ENCODE measurements at regions not wholly inside any gene's neighbourhood (a gene's known extent, or its start where the extent isn't known, plus 50 kb on each side); places are given as distances from the start of the nearest gene placed in this dataset.
"Not testable (repeated sequence)": the region's sequence is repeated elsewhere in the genome, so short reads cannot be mapped to it uniquely, and the experiment has no call there.

DNA sequence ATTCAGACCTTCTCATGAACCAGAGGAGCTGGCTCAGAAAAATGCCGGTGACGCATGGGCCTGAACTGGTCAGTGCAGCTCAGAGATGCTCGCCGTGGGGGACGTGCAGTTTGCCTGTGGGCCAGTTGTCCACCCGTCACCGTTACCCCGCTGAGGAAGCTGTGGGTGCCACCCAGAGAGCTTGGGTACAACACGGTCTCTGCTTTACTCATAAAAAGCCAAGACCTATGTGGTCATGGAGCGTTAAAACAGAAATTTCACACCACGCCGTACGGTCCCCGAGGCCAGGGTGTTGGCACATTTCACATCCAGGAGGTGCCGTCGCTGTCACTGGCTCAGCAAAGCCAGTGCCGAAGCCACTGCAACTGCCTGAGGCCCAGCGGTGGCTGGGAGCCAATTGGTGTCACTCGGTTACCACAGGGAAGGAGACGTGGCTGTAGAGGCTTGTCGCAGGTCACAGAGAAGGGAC is 120.9 kb downstream of the METRNL start:
- DNase-seq (peak in 7 of 10 donors; percentile 23 to 66 (median 42)), ATAC-seq (peak; percentile 55 to 62)
- H3K27me3 Mint-ChIP-seq, result no peaks in the 10 kb centered on the region
- no peaks in the 10 kb centered on the region for H3K9me3 Mint-ChIP-seq
- peaks cover 21 to 62% (median 35%) of the 10 kb centered on the region in 4 donors for H3K4me1 Mint-ChIP-seq
- POLR2A ChIA-PET, result interaction anchor here (0.6 kb wide), 1 partner anchor 442 kb away, joined by 7 read pairs; no protein-coding TSS in a partner anchor
- H3K27ac Mint-ChIP-seq, result peak overlapping the region; percentile 41 to 96 (median 88)
- peak overlapping the region; percentile 77 to 92 (median 87) for H3K4me3 Mint-ChIP-seq
- no peaks in the 10 kb centered on the region for H3K36me3 Mint-ChIP-seq

DNA sequence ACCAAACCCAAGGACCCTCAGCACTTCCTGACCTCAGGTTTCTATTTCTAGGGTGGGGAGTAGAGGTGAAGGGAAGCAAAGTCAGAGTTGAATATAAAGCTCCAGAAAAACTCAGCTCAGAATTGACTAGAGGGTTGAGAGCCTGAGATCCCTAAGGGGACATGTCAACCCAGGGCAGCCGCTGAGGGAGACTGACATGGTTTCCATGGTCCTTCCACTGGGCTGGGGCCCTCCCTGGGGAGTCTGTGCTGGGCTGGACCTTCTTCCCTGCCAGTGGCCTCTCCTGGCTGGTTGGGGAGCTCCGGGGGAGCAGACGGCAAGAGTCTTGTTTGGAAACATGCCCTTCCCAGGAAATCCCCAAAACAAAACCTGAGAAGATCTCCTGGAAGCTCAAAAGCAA is 121.3 kb downstream of the METRNL start:
- Mint-ChIP-seq H3K36me3 (no peaks in the 10 kb centered on the region), H3K27ac (peak overlapping the region; percentile 41 to 96 (median 85)), H3K9me3 (no peaks in the 10 kb centered on the region), H3K4me1 (peaks cover 21 to 62% (median 35%) of the 10 kb centered on the region in 4 donors), H3K27me3 (no peaks in the 10 kb centered on the region), H3K4me3 (peak overlapping the region in 9 of 10 donors; percentile 82 to 92 (median 87))
- ATAC-seq (peak in 1 of 2 donors; percentile 9), DNase-seq (peak in 1 of 10 donors; percentile 22)
- POLR2A ChIA-PET, result no interaction called here

DNA sequence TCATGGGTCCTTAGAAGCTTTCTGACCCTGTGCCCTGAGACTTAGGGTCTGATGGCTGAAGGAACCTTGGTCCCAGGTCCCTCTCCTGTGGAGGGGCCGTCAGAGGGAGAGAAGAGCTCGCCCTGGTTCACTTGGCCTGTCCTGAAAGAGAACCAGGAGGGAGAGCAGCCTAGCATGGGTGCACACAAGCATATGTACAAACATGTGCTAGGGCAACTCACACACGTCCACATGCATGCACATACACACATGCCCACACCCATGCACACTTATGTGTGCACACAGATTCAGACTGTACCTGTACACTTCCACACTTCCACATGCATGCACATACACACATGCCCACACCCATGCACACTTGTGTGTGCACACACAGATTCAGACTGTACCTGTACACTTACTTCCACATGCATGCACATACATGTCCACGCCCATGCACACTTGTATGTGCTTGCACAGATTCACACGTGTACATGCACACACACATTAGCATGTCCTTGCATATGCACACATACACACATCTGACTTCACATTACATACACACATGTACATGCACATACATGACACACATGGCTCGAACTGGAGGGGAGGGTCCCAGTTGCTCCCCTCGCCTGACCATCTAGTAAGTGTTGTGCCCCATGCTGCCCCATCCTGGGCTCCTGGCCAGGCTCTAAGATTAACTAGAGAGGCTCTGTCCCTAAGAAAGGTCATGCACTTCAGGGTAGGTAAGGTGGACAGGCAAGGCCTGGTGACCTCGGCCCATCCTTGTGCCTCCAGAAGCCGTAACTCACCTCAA is 122.0 kb downstream of the METRNL start:
- Mint-ChIP-seq H3K27me3 (no peaks in the 10 kb centered on the region), H3K4me1 (peaks cover 23 to 62% (median 35%) of the 10 kb centered on the region in 4 donors), H3K9me3 (no peaks in the 10 kb centered on the region), H3K27ac (peak overlapping the region in 4 of 10 donors; percentile 19 to 96 (median 72)), H3K4me3 (peak overlapping the region in 1 of 10 donors; percentile 12), H3K36me3 (no peaks in the 10 kb centered on the region)
- POLR2A ChIA-PET, result no interaction called here
- ATAC-seq, result no peak
- peak in 2 of 10 donors; percentile 0 to 15 for DNase-seq

DNA sequence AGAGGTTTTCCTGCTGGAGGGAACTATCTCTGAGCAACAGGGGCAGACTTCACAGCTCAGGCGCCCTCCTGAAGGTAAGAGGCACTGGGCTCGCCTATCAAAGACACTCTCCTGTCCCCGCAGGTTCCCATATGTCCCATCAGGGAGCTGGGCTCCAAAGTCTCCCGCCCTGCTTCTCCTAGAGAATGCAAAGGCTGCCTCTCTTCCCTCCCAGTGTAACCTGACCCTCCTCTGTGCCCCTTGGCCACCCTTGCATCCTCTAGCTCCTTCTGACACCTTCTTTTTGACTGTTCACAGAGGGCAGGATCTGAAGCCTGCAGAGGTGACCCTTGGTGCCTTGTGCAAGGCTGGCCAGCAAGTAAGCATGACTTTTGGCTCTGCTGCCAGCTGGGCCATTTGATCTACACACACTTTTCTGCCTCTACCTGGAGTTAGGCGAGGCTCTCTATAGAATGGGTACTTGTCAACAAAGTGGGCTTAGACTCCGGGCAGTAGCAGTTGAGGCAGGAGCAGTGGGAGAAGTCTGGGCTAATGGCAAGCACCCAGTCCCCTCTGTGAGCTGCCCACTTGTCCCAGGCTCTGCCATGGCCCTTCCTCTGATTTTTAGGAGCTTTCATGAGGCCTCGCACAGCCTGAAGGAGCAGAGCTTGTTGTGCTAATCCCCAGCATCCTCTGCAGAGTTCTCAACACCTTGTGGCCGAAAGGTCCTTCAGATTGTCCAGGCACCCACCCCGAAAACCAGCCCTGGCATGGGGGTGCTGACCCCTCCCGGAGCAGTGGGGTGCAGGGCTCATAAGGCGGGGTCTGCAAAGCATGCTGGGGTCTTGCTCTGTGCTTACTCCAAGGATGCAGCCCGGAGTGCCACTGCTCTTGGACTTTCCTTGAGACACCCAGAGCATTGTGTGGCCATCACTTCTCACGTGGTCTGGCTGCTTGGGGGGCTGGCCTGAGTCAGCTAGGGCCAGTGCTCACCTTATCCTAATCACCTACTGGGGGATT is 122.9 kb downstream of the METRNL start:
- no peak for ATAC-seq

DNA sequence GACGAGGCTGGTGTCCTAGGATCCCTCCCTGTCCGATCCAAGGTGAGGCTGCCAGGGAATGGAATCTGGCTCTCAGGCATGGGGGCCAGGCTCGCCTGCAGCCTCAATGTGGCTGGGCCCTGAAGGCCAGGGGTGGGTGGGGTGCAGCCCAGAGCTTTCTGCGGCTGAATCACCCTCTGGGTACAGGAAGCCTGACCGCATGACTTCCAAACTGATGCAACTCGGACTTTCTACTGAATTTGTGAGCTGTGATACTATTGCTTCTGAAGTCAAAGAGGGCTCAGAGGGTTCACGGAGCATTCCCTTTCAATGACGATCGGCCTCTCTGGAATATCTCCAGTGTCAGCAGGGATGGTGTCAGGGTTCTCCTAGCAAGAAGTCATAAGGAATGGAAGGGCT is 123.7 kb downstream of the METRNL start:
- H3K9me3 Mint-ChIP-seq, result no peaks in the 10 kb centered on the region
- peak in 1 of 10 donors; percentile 19 for DNase-seq
- H3K36me3 Mint-ChIP-seq, result no peaks in the 10 kb centered on the region
- ATAC-seq, result no peak
- POLR2A ChIA-PET, result no interaction called here
- H3K27ac Mint-ChIP-seq, result peak overlapping the region in 2 of 10 donors; percentile 20 to 75
- H3K4me3 Mint-ChIP-seq, result no peak overlapping the region
- no peaks in the 10 kb centered on the region for H3K27me3 Mint-ChIP-seq
- H3K4me1 Mint-ChIP-seq, result peaks cover 23 to 58% (median 35%) of the 10 kb centered on the region in 4 donors

More for the DNA sequence above, 122.9 kb downstream of the METRNL start:
- no peaks in the 10 kb centered on the region for H3K27me3 Mint-ChIP-seq
- H3K4me3 Mint-ChIP-seq, result peak overlapping the region in 1 of 10 donors; percentile 28
- peaks cover 23 to 62% (median 35%) of the 10 kb centered on the region in 4 donors for H3K4me1 Mint-ChIP-seq
- H3K9me3 Mint-ChIP-seq, result no peaks in the 10 kb centered on the region
- peak overlapping the region in 6 of 10 donors; percentile 16 to 80 (median 45) for H3K27ac Mint-ChIP-seq
- POLR2A ChIA-PET, result no interaction called here
- no peaks in the 10 kb centered on the region for H3K36me3 Mint-ChIP-seq
- peak in 1 of 10 donors; percentile 30 for DNase-seq

DNA sequence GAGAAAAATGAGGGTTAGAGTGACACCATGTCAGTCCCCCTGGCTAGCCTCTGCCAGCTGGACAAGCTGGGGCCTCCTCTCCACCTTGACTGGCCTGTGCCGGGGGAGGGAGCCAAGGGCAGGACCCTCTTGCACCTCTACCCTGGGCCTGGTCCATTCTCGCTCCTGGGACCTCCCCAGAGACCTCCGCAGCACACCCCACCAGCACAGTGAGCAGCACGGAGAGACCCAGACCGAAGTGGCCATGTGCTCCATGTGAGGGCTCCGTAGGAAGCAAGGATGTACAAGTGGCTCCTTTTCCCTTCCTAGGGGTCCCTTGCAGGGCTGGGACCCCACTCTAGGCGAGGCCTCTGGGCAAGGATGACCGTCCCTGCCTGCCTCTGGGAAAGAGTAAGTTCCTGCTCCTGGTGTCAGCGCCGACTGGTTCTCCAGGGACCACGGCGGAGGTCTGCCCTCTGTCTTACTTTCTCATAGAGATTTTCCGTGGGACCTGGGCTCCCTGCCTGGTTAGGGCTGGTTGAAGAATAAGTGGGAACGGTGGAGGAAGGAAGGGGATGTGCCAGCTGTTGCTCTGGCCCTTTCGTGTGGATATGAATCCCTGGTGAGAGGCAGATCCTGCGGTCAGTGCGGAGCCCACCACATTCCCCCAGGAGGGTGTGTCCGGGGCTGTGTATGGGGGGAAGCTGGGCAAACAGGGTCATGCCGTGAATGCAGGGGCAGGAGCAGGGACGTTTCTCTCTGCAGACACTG is 124.2 kb downstream of the METRNL start:
- POLR2A ChIA-PET, result no interaction called here
- H3K4me3 Mint-ChIP-seq, result no peak overlapping the region
- no peaks in the 10 kb centered on the region for H3K27me3 Mint-ChIP-seq
- peaks cover 23 to 56% (median 32%) of the 10 kb centered on the region in 4 donors for H3K4me1 Mint-ChIP-seq
- no peaks in the 10 kb centered on the region for H3K36me3 Mint-ChIP-seq
- H3K27ac Mint-ChIP-seq, result peak overlapping the region in 6 of 10 donors; percentile 2 to 75 (median 30)
- ATAC-seq (no peak), DNase-seq (peak in 2 of 10 donors; percentile 14 to 46)
- H3K9me3 Mint-ChIP-seq, result no peaks in the 10 kb centered on the region

DNA sequence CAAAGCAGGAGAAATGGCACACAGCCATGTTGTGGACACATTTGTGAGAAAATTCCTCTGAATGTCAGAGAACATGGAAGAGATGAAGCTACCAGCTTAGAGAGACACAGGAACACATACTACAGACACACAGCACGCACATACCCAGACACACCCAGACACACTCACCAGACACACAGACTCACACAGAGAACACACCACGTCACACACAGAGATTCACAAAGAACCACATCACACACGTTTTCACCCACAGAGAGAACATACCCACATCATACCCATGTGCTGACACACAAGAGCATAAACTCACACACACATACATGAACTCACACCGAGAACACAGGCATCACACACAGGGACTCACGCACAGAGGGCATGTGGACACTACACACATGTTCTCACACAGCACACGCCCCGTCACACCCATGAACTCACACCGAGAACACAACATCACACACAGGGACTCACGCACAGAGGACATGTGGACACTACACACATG is 124.9 kb downstream of the METRNL start:
- Mint-ChIP-seq H3K27ac (peak overlapping the region in 7 of 10 donors; percentile 1 to 58 (median 36)), H3K36me3 (no peaks in the 10 kb centered on the region), H3K27me3 (no peaks in the 10 kb centered on the region), H3K4me3 (peak overlapping the region in 1 of 10 donors; percentile 1), H3K4me1 (peaks cover 19 to 51% (median 26%) of the 10 kb centered on the region in 4 donors), H3K9me3 (no peaks in the 10 kb centered on the region)
- no peak for ATAC-seq
- DNase-seq, result peak in 2 of 10 donors; percentile 3 to 32
- POLR2A ChIA-PET, result no interaction called here

DNA sequence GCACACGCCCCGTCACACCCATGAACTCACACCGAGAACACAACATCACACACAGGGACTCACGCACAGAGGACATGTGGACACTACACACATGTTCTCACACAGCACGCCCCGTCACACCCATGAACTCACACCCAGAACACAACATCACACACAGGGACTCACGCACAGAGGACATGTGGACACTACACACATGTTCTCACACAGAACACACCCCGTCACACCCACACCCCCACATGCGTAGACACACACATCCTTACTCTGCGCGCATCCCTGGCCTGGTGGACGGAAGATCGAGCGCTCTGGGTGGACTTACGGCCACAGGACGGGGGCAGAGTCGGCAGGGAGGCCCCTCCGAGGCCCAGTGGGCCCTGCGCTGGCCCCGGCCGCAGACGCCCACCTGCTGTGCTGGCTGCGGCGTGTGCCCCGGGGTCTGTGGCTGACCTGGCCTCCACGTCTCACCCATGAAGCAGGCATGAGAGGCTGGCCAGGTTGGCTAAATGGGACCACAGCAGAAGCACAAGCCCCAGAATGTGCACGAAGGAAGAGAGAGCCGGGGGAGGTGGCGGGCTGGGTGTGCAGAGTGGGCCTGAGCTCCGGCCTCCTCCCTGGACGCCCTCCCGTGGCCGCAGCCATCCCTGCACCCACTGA is 125.5 kb downstream of the METRNL start:
- POLR2A ChIA-PET, ATAC-seq, H3K9me3 Mint-ChIP-seq, H3K4me3 Mint-ChIP-seq, H3K36me3 Mint-ChIP-seq, H3K27me3 Mint-ChIP-seq: not testable (repeated sequence)
- peaks cover 14 to 45% (median 20%) of the 10 kb centered on the region in 4 donors for H3K4me1 Mint-ChIP-seq
- peak in 3 of 10 donors; percentile 1 to 58 (median 10) for DNase-seq
- H3K27ac Mint-ChIP-seq, result peak overlapping the region in 2 of 10 donors; percentile 23 to 58

DNA sequence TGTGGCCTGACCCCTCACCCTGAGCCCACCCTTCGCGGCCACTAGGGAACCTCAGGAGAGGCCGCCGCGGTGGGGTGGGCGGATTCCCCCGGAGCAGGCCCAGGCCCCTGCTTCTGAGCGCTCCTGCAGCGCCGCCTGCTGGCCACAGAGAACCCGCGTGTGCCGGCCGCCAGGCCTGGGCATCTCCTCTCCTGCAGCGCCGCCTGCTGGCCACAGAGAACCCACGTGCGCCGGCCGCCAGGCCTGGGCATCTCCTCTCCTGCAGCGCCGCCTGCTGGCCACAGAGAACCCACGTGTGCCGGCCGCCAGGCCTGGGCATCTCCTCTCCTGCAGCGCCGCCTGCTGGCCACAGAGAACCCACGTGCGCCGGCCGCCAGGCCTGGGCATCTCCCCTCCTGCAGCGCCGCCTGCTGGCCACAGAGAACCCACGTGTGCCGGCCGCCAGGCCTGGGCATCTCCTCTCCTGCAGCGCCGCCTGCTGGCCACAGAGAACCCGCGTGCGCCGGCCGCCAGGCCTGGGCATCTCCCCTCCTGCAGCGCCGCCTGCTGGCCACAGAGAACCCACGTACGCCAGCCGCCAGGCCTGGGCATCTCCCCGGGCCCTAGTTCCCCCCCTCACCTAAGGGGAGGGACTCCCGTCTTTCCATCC is 126.1 kb downstream of the METRNL start:
- peak; percentile 32 to 79 (median 66) for DNase-seq
- Mint-ChIP-seq H3K4me3 (peak overlapping the region in 1 of 10 donors; percentile 31), H3K4me1 (peaks cover 8 to 38% (median 14%) of the 10 kb centered on the region in 4 donors), H3K27ac (peak overlapping the region in 3 of 10 donors; percentile 26 to 40 (median 28))
- H3K9me3 Mint-ChIP-seq, H3K27me3 Mint-ChIP-seq, H3K36me3 Mint-ChIP-seq, ATAC-seq, POLR2A ChIA-PET: not testable (repeated sequence)

DNA sequence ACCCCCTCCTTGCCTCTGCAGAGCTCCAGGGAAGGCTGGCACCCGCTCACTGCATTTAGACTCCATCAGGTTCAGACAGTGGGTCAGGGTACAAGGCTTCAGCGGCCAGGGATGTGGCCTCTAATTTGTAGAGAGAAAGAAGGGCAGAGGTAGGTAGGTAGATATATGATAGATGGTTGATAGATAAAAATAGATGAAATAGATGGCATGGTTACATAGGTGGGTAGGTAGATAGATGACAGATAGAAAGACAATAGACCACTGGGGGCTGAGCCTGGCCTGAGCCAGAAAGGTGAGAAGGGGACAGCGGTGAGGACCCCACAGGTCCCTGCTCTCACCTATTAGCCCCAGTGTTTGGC is 126.6 kb downstream of the METRNL start:
- DNase-seq, result peak in 2 of 10 donors; percentile 1 to 15
- peak overlapping the region in 2 of 10 donors; percentile 31 to 60 for H3K4me3 Mint-ChIP-seq
- H3K27ac Mint-ChIP-seq, result peak overlapping the region in 6 of 10 donors; percentile 26 to 71 (median 40)
- H3K36me3 Mint-ChIP-seq, POLR2A ChIA-PET, ATAC-seq, H3K27me3 Mint-ChIP-seq, H3K9me3 Mint-ChIP-seq: not testable (repeated sequence)
- peaks cover 7 to 33% (median 9%) of the 10 kb centered on the region in 4 donors for H3K4me1 Mint-ChIP-seq
